Lower leg skin (tissue), 3 donors: ENCODE measurements at regions not wholly inside any gene's neighbourhood (a gene's known extent, or its start where the extent isn't known, plus 50 kb on each side); places are given as distances from the start of the nearest gene placed in this dataset.

Source experiments
- POLR2A ChIP-seq, 2 donors: fragments of 450-650 bp; IDR thresholded peaks; one replicate each; pipeline ENCODE4 v1.6.1; 2016 to 2017; ENCODE audit warnings: antibody characterized with exemption in 2 of 2, mild to moderate bottlenecking in 1 of 2, moderate library complexity in 1 of 2
- TF ChIP-seq, protein P1 (sequence below), 3 donors: fragments of 450-650 bp; IDR thresholded peaks; one replicate each; pipeline ENCODE4 v1.5.1; 2016; ENCODE audit warnings: antibody characterized with exemption in 3 of 3, mild to moderate bottlenecking in 3 of 3, moderate library complexity in 2 of 3

DNA sequence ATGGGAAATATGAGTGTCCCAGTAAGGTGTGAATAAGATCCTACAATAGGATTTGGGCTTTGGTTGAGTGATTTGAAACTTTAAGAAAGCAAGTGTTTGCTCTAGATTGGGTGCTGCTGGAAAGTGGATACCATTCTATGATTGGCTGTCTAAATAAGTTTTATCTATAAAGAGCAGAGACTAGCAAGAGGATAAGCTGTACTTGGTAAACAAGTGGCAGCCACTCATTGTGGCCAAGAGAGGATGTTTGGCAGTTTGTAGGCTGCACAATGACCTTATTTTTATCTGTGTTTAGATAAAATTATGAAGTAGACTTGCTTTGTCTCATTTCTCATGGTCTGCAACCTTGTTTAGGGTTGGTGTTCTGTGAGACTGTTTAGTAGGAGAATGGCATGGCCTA lies 341.6 kb upstream of the PIK3R1 start:
- TF ChIP-seq, protein P1, sequence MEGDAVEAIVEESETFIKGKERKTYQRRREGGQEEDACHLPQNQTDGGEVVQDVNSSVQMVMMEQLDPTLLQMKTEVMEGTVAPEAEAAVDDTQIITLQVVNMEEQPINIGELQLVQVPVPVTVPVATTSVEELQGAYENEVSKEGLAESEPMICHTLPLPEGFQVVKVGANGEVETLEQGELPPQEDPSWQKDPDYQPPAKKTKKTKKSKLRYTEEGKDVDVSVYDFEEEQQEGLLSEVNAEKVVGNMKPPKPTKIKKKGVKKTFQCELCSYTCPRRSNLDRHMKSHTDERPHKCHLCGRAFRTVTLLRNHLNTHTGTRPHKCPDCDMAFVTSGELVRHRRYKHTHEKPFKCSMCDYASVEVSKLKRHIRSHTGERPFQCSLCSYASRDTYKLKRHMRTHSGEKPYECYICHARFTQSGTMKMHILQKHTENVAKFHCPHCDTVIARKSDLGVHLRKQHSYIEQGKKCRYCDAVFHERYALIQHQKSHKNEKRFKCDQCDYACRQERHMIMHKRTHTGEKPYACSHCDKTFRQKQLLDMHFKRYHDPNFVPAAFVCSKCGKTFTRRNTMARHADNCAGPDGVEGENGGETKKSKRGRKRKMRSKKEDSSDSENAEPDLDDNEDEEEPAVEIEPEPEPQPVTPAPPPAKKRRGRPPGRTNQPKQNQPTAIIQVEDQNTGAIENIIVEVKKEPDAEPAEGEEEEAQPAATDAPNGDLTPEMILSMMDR (IDR thresholded peaks at IDR 0.05), result no peak
- no peak for TF ChIP-seq POLR2A (IDR thresholded peaks at IDR 0.05)
